ENCODE measurements at regions not wholly inside any gene's neighbourhood (a gene's known extent, or its start where the extent isn't known, plus 50 kb on each side); places are given as distances from the start of the nearest gene placed in this dataset.

DNA sequence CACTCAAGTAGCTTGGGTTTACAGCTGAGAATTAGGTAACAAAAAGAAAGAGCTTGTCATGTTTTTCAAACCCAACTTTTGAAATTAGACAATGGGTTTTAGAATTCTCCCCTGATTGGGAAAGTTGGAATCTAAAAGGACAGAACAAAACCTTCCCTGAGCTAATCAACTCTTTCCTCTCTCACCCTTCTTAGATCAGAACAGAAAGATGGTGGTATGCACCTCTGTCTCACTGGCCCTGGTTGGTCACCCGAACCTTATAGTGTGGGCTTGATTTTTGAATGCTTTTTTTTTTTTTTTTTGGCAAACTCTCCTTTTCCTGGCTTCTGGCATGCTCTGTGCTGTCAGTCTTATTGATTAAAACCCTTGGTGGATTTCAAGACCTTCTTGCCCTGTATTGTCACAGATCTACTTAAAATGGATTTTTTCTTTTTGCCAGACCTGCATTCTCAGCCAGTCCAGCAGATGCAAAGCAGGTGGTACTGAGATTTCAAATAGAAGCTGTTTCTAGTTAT lies 251.1 kb upstream of the RMST start:
- Histone ChIP-seq H3K27ac (no peak overlapping the region), H3K4me1 (no peaks in the 10 kb centered on the region), H3K4me3 (no peak overlapping the region), H3K9me3 (no peaks in the 10 kb centered on the region), H3K36me3 (no peaks in the 10 kb centered on the region), H3K27me3 (no peaks in the 10 kb centered on the region)
- 57 to 65% methylated on average over 1 of the region's 1 CpG for WGBS, 2 donors
- DNase-seq, result no peak
- TF ChIP-seq EP300 (IDR thresholded peaks at IDR 0.05) (no peak), POLR2A (IDR thresholded peaks at IDR 0.05) (no peak), POLR2AphosphoS5 (IDR thresholded peaks at IDR 0.05) (no peak)
- TF ChIP-seq, protein P1, sequence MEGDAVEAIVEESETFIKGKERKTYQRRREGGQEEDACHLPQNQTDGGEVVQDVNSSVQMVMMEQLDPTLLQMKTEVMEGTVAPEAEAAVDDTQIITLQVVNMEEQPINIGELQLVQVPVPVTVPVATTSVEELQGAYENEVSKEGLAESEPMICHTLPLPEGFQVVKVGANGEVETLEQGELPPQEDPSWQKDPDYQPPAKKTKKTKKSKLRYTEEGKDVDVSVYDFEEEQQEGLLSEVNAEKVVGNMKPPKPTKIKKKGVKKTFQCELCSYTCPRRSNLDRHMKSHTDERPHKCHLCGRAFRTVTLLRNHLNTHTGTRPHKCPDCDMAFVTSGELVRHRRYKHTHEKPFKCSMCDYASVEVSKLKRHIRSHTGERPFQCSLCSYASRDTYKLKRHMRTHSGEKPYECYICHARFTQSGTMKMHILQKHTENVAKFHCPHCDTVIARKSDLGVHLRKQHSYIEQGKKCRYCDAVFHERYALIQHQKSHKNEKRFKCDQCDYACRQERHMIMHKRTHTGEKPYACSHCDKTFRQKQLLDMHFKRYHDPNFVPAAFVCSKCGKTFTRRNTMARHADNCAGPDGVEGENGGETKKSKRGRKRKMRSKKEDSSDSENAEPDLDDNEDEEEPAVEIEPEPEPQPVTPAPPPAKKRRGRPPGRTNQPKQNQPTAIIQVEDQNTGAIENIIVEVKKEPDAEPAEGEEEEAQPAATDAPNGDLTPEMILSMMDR (IDR thresholded peaks at IDR 0.05), result no peak
- intact Hi-C loops (cut with DNase I), result no loop called here

DNA sequence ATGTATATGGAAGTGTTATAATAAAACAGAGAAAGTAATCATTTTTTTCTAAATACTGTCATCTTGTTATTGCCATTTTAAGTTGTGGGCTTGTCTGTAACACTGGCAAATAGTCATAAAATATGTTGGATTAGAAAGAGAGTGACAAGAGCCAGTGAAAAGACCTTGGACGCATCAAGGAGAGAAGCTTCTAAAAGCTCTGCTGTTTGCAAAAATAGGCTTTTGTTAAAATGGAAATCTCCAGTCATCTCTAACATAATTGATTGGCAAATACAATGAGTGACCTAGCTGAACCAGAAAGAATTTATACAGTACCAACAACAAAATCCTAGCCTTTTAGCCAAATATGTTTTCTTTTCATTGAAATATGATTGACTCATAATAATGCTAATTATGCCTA lies 245.8 kb upstream of the RMST start:
- H3K36me3 ChIP-seq, result no peaks in the 10 kb centered on the region
- no peaks in the 10 kb centered on the region for H3K9me3 ChIP-seq
- WGBS, 2 donors, result 61 to 70% methylated on average over 1 of the region's 1 CpG
- intact Hi-C loops (cut with DNase I), result no loop called here
- TF ChIP-seq EP300 (IDR thresholded peaks at IDR 0.05) (no peak), POLR2AphosphoS5 (IDR thresholded peaks at IDR 0.05) (no peak), POLR2A (IDR thresholded peaks at IDR 0.05) (no peak)
- TF ChIP-seq, protein P1 (IDR thresholded peaks at IDR 0.05), result no peak
- H3K4me3 ChIP-seq, result no peak overlapping the region
- no peaks in the 10 kb centered on the region for H3K4me1 ChIP-seq
- H3K27ac ChIP-seq, result no peak overlapping the region
- no peak for DNase-seq
- H3K27me3 ChIP-seq, result no peaks in the 10 kb centered on the region

DNA sequence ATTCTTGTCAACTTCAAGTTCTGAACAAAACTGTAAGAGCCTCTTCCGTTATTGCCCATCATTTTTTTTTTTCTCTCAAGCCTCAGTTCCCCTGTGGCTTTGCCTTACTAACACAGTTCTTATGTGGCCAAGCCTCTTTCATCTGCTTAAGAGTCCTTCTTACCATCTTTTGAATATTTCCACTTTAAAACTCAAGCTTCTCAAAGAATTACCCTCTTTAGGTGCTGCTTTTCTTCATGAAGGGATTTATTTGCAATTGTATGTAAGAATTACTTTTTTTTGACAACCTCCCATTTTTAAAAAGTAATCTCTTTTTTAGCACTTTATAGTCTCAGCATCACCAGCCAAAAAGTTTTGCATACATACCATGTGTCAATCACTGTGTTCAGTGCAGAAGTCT lies 240.2 kb upstream of the RMST start:
- WGBS, 2 donors, result 78 to 81% methylated on average over 1 of the region's 1 CpG
- Histone ChIP-seq H3K27me3 (no peaks in the 10 kb centered on the region), H3K4me3 (no peak overlapping the region), H3K9me3 (no peaks in the 10 kb centered on the region), H3K4me1 (no peaks in the 10 kb centered on the region), H3K27ac (no peak overlapping the region), H3K36me3 (no peaks in the 10 kb centered on the region)
- intact Hi-C loops (cut with DNase I), result no loop called here
- TF ChIP-seq POLR2A (IDR thresholded peaks at IDR 0.05) (no peak), EP300 (IDR thresholded peaks at IDR 0.05) (no peak), POLR2AphosphoS5 (IDR thresholded peaks at IDR 0.05) (no peak)
- TF ChIP-seq, protein P1 (IDR thresholded peaks at IDR 0.05), result no peak
- no peak for DNase-seq

DNA sequence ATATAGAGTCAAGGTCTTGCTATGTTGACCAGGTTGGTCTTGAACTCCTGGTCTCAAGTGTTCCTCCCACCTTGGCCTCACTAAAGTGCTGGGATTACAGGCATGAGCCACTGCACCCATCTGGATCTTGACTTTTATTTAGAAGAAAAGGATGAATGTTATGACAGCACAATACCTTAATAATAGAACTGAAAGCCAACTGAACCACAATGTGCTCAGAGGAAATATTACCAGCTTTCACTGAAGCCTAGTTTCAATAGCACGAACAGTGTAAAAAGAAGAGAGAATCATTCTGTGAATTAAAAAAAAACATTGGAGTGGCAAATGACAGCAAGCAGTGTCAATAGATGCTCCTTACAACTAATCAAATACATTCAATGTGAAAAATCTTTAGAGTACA lies 239.2 kb upstream of the RMST start:
- DNase-seq, result no peak
- H3K27me3 ChIP-seq, result no peaks in the 10 kb centered on the region
- intact Hi-C loops (cut with DNase I), result no loop called here
- no peaks in the 10 kb centered on the region for H3K9me3 ChIP-seq
- H3K4me1 ChIP-seq, result no peaks in the 10 kb centered on the region
- no peak overlapping the region for H3K27ac ChIP-seq
- WGBS, 2 donors, result 85% methylated on average over 1 of the region's 1 CpG
- no peak for TF ChIP-seq EP300 (IDR thresholded peaks at IDR 0.05)
- TF ChIP-seq POLR2A (IDR thresholded peaks at IDR 0.05), result no peak
- TF ChIP-seq, protein P1 (IDR thresholded peaks at IDR 0.05), result no peak
- no peak for TF ChIP-seq POLR2AphosphoS5 (IDR thresholded peaks at IDR 0.05)
- no peaks in the 10 kb centered on the region for H3K36me3 ChIP-seq
- H3K4me3 ChIP-seq, result no peak overlapping the region

DNA sequence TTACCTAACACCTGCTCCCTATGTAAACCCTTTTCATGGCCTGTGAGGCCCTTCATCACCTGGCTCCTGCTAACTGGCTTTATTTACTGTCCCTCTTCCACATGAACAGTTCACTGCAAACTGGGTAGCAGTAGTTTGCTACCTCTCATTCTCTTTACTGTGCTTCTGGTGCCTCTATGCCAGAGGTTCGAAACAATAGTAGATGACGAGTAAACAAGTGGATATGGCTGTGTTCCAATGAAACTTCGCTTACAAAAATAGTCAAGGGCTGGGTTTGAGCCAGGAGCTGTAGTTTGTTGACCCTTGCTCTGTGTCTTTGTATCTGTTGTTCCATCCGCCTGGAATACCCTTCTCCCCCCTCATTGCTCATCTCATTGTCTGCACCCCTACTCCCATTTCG lies 233.6 kb upstream of the RMST start:
- no peak overlapping the region for H3K27ac ChIP-seq
- DNase-seq, result no peak
- no peaks in the 10 kb centered on the region for H3K4me1 ChIP-seq
- intact Hi-C loops (cut with DNase I), result no loop called here
- WGBS, 2 donors, result 76 to 79% methylated on average over 5 of the region's 5 CpGs
- no peaks in the 10 kb centered on the region for H3K36me3 ChIP-seq
- TF ChIP-seq, protein P1 (IDR thresholded peaks at IDR 0.05), result no peak
- no peak for TF ChIP-seq POLR2A (IDR thresholded peaks at IDR 0.05)
- no peak for TF ChIP-seq POLR2AphosphoS5 (IDR thresholded peaks at IDR 0.05)
- no peak for TF ChIP-seq EP300 (IDR thresholded peaks at IDR 0.05)
- no peak overlapping the region for H3K4me3 ChIP-seq
- no peaks in the 10 kb centered on the region for H3K27me3 ChIP-seq
- H3K9me3 ChIP-seq, result no peaks in the 10 kb centered on the region

Data from sigmoid colon (tissue), 6 donors.